ENCODE measurements at regions not wholly inside any gene's neighbourhood (a gene's known extent, or its start where the extent isn't known, plus 50 kb on each side); places are given as distances from the start of the nearest gene placed in this dataset.

DNA sequence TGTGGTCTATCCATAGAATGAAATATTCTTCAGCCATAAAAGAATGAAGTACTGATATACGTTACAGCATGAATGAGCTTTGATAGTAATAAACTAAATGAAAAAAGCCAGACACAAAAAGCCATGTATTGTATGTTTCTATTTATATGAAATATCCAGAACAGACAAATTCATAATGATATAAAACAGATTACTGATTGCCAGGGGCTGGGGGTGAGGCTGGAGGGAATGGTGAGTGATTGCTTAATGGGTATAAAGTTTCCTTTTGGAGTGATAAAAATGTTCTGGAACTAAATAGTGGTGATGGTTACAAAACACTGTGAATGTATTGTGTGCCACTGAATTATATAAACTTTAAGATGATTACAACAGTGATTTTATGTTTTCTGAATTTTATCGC lies 200.5 kb downstream of the MC4R start:
- H3K36me3 ChIP-seq (ENCODE audit: insufficient read depth, low read length): no peaks in the 10 kb centered on the region
- no peak overlapping the region for H3K27ac ChIP-seq (ENCODE audit: low read length)
- TF ChIP-seq EZH2 (IDR thresholded peaks at IDR 0.05; ENCODE audit: borderline replicate concordance, low read depth, low read length, severe bottlenecking): no peak
- TF ChIP-seq, protein P1, sequence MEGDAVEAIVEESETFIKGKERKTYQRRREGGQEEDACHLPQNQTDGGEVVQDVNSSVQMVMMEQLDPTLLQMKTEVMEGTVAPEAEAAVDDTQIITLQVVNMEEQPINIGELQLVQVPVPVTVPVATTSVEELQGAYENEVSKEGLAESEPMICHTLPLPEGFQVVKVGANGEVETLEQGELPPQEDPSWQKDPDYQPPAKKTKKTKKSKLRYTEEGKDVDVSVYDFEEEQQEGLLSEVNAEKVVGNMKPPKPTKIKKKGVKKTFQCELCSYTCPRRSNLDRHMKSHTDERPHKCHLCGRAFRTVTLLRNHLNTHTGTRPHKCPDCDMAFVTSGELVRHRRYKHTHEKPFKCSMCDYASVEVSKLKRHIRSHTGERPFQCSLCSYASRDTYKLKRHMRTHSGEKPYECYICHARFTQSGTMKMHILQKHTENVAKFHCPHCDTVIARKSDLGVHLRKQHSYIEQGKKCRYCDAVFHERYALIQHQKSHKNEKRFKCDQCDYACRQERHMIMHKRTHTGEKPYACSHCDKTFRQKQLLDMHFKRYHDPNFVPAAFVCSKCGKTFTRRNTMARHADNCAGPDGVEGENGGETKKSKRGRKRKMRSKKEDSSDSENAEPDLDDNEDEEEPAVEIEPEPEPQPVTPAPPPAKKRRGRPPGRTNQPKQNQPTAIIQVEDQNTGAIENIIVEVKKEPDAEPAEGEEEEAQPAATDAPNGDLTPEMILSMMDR (IDR thresholded peaks at IDR 0.05; ENCODE audit: borderline replicate concordance, extremely low read depth, low read length, poor library complexity, severe bottlenecking): no peak
- H3K4me2 ChIP-seq (ENCODE audit: insufficient read depth, low read length): no peak overlapping the region
- H3K9ac ChIP-seq (ENCODE audit: low read depth, low read length): no peak overlapping the region
- no peaks in the 10 kb centered on the region for H3K79me2 ChIP-seq (ENCODE audit: insufficient read depth, low read length)
- no peak overlapping the region for H3K4me3 ChIP-seq (ENCODE audit: low read depth in 1 of 2, low read length in 2 of 2)
- DNase-seq: no peak
- H3K27me3 ChIP-seq (ENCODE audit: insufficient read depth, low read length, poor library complexity): no peaks in the 10 kb centered on the region
- ATAC-seq (ENCODE audit: insufficient read depth, low read depth): no peak
- H4K20me1 ChIP-seq (ENCODE audit: insufficient read depth, low read length): no peaks in the 10 kb centered on the region
- no peaks in the 10 kb centered on the region for H3K9me3 ChIP-seq (ENCODE audit: insufficient read depth, low read length, severe bottlenecking)
- H2AFZ ChIP-seq (ENCODE audit: low read depth, low read length): no peak overlapping the region
- H3K4me1 ChIP-seq (ENCODE audit: insufficient read depth, low read length): peaks cover 9% of the 10 kb centered on the region

DNA sequence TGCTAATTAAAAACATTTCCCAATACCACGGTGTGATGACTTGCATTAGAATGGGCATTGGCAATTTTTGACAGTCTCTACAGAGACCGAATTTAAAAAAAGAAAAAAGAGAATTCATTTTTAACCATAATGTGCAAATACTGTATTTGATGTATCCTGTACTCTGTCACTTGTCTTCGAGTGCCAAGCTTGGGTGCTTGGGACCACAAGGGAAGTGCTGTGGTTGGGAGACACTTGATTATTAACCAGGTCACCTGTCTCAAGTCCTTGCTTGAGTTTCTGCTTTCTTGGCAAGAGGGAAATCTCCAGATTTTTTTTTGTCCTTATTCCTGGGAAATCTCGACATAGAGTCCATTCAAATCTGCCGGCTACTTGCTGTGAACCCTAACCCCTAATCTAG lies 209.0 kb downstream of the MC4R start:
- H3K79me2 ChIP-seq (ENCODE audit: insufficient read depth, low read length): no peaks in the 10 kb centered on the region
- DNase-seq (peak; percentile 51), ATAC-seq (ENCODE audit: insufficient read depth, low read depth) (peak; percentile 88)
- H3K4me2 ChIP-seq (ENCODE audit: insufficient read depth, low read length): no peak overlapping the region
- no peak overlapping the region for H3K9ac ChIP-seq (ENCODE audit: low read depth, low read length)
- no peaks in the 10 kb centered on the region for H4K20me1 ChIP-seq (ENCODE audit: insufficient read depth, low read length)
- no peak overlapping the region for H2AFZ ChIP-seq (ENCODE audit: low read depth, low read length)
- no peaks in the 10 kb centered on the region for H3K9me3 ChIP-seq (ENCODE audit: insufficient read depth, low read length, severe bottlenecking)
- H3K27ac ChIP-seq (ENCODE audit: low read length): no peak overlapping the region
- no peaks in the 10 kb centered on the region for H3K27me3 ChIP-seq (ENCODE audit: insufficient read depth, low read length, poor library complexity)
- TF ChIP-seq, protein P1 (IDR thresholded peaks at IDR 0.05; ENCODE audit: borderline replicate concordance, extremely low read depth, low read length, poor library complexity, severe bottlenecking): no peak
- TF ChIP-seq EZH2 (IDR thresholded peaks at IDR 0.05; ENCODE audit: borderline replicate concordance, low read depth, low read length, severe bottlenecking): no peak
- H3K4me3 ChIP-seq (ENCODE audit: low read depth in 1 of 2, low read length in 2 of 2): no peak overlapping the region
- H3K36me3 ChIP-seq (ENCODE audit: insufficient read depth, low read length): no peaks in the 10 kb centered on the region
- H3K4me1 ChIP-seq (ENCODE audit: insufficient read depth, low read length): peaks cover 32% of the 10 kb centered on the region

DNA sequence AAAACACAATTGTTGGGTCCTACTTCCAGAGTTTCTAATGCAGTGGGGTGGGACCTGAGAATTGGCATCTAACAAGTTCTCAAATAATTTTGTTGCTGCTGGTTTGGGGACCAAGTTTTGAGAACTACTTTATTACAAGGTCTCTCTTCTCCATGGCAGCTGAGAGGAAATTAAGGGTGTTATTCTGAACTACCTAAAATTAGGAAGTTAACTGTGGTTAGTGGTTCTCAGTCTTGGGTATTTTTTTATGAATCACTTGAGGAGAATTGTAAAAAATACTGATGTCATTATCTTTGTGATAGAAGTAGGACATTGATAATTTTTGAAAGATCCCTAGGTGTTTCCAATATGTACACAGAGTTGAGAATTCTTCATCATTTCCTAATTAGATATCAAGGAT lies 210.2 kb downstream of the MC4R start:
- ATAC-seq (ENCODE audit: insufficient read depth, low read depth): peak; percentile 62; the same call in 2 of the 3 replicates
- DNase-seq: no peak
- H3K36me3 ChIP-seq (ENCODE audit: insufficient read depth, low read length): no peaks in the 10 kb centered on the region
- H3K4me2 ChIP-seq (ENCODE audit: insufficient read depth, low read length): no peak overlapping the region
- peaks cover 32% of the 10 kb centered on the region for H3K4me1 ChIP-seq (ENCODE audit: insufficient read depth, low read length)
- no peaks in the 10 kb centered on the region for H3K9me3 ChIP-seq (ENCODE audit: insufficient read depth, low read length, severe bottlenecking)
- no peaks in the 10 kb centered on the region for H4K20me1 ChIP-seq (ENCODE audit: insufficient read depth, low read length)
- H3K9ac ChIP-seq (ENCODE audit: low read depth, low read length): no peak overlapping the region
- no peaks in the 10 kb centered on the region for H3K27me3 ChIP-seq (ENCODE audit: insufficient read depth, low read length, poor library complexity)
- H3K27ac ChIP-seq (ENCODE audit: low read length): peak overlapping the region; percentile 18
- no peak for TF ChIP-seq EZH2 (IDR thresholded peaks at IDR 0.05; ENCODE audit: borderline replicate concordance, low read depth, low read length, severe bottlenecking)
- TF ChIP-seq, protein P1 (IDR thresholded peaks at IDR 0.05; ENCODE audit: borderline replicate concordance, extremely low read depth, low read length, poor library complexity, severe bottlenecking): no peak
- H2AFZ ChIP-seq (ENCODE audit: low read depth, low read length): 0 out of 2 replicates have a peak overlapping the region, but pooled peaks have one; percentile 34
- H3K79me2 ChIP-seq (ENCODE audit: insufficient read depth, low read length): no peaks in the 10 kb centered on the region
- H3K4me3 ChIP-seq (ENCODE audit: low read depth in 1 of 2, low read length in 2 of 2): no peak overlapping the region

DNA sequence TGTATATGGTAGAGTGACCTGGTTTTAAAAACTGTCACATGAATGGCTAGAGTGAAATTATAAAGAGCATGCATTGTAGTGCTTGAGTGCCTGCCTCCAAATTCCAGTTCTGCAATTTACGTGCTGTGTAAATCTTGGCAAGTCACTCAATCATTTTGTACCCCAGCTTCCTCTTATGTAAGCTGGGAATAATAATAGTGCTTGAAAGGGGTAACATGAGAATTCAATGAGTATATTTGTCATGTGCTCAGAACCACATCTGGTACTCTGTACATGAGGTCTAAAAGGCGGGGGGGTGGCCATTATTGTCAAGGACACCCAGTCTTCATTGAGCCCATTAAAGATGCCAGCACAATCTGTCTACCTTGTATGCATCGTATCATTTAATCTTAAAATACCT lies 214.8 kb downstream of the MC4R start:
- Histone ChIP-seq H3K27me3 (ENCODE audit: insufficient read depth, low read length, poor library complexity) (no peaks in the 10 kb centered on the region), H3K9me3 (ENCODE audit: insufficient read depth, low read length, severe bottlenecking) (no peaks in the 10 kb centered on the region), H3K9ac (ENCODE audit: low read depth, low read length) (no peak overlapping the region), H3K4me3 (ENCODE audit: low read depth in 1 of 2, low read length in 2 of 2) (no peak overlapping the region), H3K36me3 (ENCODE audit: insufficient read depth, low read length) (no peaks in the 10 kb centered on the region), H3K4me1 (ENCODE audit: insufficient read depth, low read length) (peaks cover 15% of the 10 kb centered on the region), H3K27ac (ENCODE audit: low read length) (no peak overlapping the region), H2AFZ (ENCODE audit: low read depth, low read length) (no peak overlapping the region), H4K20me1 (ENCODE audit: insufficient read depth, low read length) (no peaks in the 10 kb centered on the region), H3K4me2 (ENCODE audit: insufficient read depth, low read length) (no peak overlapping the region), H3K79me2 (ENCODE audit: insufficient read depth, low read length) (no peaks in the 10 kb centered on the region)
- TF ChIP-seq EZH2 (IDR thresholded peaks at IDR 0.05; ENCODE audit: borderline replicate concordance, low read depth, low read length, severe bottlenecking): no peak
- TF ChIP-seq, protein P1 (IDR thresholded peaks at IDR 0.05; ENCODE audit: borderline replicate concordance, extremely low read depth, low read length, poor library complexity, severe bottlenecking): no peak
- ATAC-seq (ENCODE audit: insufficient read depth, low read depth) (no peak), DNase-seq (no peak)

Measured in DND-41 (cell line).